GM18868 (cell line): ENCODE measurements at regions not wholly inside any gene's neighbourhood (a gene's known extent, or its start where the extent isn't known, plus 50 kb on each side); places are given as distances from the start of the nearest gene placed in this dataset.

ENCODE experiments used
- ATAC-seq: cut with Tn5 transposase; IDR thresholded peaks from one replicate; pipeline ENCODE4 v1.9.1; 2021; ENCODE audit warnings: mild to moderate bottlenecking, moderate library complexity; ENCODE audit not compliant: unreplicated experiment

DNA sequence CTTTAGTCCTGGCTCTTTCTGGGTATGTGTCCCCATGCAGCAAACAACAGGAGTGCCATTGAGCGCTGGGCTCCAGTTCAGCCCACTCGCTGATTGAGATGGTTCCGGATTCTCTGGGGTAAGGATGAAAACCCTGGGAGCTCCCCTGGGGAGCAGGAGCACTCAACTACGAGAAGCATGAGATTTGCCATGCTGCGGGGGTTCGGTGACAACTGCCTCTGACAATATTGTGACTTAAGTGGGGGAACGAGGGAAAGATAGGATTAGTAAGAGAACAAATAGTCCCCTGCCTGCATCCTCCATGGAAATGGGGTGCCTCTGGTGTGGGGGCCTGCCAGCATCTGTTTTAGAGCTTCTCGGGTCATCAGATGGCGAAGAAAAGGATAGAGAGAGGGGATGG, 123.6 kb upstream of the IPO9 start:
- no peak for ATAC-seq

DNA sequence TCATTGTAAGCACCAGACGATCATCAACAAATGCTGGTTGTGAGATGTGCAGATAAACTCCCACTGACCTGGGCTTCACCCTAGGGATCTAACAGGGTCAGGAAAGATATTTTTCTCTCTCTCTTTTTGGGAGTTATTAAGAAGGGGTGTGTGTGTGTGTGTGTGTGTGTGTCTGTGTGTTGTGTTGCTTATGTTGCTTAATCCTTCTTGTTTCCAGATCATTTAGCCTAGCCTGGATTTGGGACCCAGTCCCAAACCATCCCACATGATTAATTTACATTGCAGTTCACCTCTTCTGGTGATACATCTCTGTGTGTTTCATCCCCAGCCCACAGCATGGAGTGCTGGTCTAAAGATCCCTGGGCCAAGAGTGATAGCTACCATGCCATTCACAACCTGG, 122.8 kb upstream of the IPO9 start:
- ATAC-seq, result no peak

DNA sequence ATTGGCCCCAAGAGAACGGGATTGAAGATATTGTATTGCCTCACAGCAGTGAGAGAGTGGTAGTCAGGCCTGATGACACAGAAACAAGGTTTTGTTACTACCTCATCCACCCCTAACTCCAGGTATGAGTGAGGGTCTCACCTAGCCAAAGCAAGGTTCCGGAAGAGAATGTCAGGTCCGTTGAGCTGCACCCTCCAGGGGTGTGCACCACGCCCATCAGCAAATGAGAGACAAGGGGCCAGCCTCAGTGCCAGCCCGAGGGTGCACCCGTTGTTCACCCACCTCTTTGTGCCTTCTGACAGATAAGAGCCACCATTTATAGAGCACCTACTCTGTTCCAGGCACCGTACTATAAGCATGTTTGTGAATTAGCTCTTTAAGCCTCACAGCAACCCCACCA, 121.9 kb upstream of the IPO9 start:
- ATAC-seq, result no peak

GRCh38 chr1:201707656-201708055, 121.3 kb upstream of the IPO9 start:
- ATAC-seq, result no peak

DNA sequence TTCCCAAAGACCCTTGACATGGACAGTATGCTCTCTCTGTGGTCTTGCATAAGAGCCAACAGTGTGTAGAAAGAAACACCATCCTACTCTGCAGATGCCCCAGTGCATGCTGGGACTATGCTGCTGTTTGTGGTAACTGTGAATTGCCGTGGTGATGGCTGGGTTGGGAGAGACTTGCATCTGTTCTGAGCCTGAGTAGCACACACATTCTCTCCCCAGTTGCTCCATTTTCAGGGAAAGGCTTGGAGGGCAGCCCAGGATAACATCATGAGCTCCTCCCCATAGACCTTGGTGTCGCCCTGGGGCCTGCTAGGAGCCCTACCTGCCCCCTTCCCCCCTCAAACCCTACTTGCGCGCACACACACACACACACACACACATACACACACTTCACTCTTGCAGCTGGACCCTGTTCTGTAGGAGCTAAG, 120.9 kb upstream of the IPO9 start:
- ATAC-seq, result no peak

DNA sequence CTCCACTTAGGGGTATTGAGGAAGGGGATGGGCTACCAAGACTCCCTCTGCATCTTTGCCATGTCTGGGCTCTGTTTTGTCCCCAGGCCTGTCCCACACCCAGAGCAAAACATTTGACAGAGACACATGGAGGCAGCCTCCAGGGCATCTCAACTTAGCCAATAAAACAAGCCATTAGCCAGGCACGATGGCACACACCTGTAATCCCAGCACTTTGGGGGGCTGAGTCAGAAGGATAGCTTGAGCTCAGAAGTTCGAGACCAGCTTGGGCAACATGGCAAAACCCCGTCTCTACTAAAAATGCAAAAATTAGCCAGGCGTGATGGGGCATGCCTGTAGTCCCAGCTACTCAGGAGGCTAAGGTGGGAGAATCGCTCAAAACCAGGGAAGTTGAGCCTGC, 120.3 kb upstream of the IPO9 start:
- no peak for ATAC-seq

- peak; percentile 83 for ATAC-seq
Observed at GRCh38 chr1:201709564-201710295, 119.2 kb upstream of the IPO9 start.

- no peak for ATAC-seq
Observed at GRCh38 chr1:201710632-201711597, 118.0 kb upstream of the IPO9 start.

- ATAC-seq, result no peak
Observed at GRCh38 chr1:201711811-201712210, 117.1 kb upstream of the IPO9 start.

DNA sequence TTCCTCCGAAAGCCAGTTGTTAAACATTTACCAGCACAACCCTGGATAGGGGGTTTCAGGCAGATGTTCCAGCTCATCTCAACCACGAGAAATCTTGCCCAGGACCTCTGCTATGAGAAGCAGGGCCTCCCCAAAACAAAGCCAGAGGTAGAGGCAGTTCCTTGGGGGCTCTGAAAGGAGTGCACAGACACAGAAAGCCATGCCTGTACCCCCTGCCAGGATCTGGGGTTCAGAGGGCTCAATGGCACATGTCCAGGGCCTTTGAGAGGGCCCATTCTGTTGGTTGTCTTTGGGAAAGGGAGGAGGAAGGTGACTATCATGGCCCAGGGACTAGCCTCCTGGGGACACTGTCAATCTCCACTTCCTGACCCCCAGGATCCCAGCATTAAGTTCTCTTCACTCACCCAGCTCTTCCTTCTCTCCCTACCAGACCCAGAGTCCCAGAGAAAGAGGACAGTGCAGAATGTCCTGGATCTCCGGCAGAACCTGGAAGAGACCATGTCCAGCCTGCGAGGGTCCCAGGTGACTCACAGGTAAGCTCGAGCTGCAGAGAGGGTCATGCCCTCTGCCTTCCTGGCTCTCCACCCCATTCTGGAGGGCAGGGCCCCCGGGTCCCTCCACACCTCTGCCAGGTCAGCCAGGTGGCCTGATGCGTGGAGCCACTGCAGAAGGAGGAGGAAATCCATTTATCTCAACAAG, 116.4 kb upstream of the IPO9 start:
- ATAC-seq, result no peak

- no peak for ATAC-seq
Observed at GRCh38 chr1:201713086-201713810, 115.7 kb upstream of the IPO9 start.

DNA sequence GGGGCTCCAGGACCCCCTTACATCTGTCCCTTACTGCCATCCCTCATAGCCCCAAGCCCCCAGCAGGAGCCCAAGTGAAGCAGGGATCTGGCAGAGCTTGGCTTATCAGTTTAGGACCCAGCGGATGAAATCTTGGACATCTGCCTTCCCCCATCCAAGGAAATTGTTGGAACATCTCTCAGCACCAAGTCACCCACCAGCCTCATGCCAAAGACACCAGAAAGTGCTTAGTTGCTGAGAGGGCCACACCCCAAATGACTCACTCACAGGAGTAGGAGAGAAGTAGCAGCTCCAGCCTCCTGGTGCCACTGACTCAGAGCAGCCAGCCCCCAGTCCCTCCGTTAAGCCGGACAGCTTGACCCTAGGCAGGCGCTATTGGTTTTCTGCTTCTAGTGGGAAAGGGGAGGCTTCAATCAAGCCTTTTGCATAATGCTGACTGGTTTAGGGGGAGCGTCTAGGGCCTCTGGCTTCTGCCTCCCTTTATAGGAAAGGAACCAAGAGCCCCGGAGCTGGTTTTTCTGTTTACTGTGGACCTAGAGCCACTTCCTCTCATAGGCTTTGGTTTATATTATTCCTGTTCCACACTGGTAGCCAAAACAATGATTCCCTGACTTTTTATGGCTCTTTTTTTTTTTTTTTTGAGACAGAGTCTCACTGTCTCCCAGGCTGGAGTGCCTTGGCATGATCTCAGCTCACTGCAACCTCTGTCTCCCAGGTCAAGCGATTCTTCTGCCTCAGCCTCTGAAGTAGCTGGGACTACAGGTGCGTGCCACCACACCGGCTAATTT, 114.2 kb upstream of the IPO9 start:
- ATAC-seq, result no peak

GRCh38 chr1:201715351-201715750, 113.6 kb upstream of the IPO9 start:
- ATAC-seq, result no peak

DNA sequence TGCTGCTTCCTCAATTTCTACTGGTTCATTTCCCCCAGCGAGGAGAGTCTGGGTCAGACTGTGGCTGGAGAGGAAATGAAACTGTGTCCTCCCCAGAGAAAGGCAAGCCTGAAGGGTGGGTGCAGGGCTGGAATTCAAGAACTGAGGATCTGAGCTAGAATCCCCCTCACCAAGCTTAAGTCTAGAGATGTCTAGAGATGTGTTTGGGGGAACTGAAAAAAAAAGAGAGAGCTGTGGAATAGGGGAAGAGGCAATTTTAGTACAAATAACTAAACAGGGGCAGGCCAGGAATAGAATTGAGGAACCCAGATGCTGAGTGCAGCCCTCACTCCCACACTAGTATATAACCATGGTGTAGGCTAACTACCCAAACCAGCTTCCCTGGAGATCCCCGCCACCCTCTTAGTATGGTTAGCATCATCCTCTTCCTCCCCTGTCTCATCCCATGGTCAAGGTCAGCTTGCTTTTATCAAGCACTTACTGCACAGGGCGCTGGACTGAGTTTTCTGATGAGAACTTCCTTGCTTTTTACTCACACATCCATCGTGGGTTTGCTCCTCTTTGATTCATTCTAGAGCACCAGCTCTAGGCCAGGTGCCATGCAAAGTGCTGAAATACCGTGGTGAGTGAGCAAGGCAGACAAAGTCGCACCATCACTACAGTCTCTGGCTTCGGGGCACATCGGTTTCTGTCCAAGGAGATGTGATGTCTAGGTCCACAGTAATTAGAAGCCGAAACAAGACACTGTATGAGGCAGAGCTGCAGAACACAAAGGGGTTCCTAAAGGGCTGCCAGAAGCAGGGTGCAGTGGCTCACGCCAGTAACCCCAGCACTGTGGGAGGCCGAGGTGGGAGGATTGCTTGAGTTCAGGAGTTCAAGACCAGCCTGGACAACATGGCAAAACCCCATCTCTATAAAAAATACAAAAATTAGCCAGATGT, 112.9 kb upstream of the IPO9 start:
- no peak for ATAC-seq

DNA sequence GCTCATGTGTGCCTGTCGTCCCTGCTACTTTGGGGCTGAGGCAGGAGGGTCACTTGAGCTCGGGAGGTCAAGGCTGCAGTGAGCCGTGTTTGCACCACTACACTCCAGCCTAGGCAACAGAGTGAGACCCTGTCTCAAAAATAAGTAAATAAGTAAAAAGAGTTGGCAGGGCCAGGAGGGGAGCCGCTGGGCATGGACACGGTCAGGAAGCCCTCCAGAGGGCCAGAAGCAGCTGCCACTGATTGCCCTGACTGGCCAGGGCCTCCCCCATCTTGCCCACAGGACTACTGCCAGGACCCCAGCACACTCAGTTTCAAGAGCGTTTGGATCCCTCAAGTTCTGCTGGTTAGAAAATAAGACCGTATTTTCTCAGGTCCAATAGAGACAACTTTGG, 112.2 kb upstream of the IPO9 start:
- ATAC-seq, result no peak

DNA sequence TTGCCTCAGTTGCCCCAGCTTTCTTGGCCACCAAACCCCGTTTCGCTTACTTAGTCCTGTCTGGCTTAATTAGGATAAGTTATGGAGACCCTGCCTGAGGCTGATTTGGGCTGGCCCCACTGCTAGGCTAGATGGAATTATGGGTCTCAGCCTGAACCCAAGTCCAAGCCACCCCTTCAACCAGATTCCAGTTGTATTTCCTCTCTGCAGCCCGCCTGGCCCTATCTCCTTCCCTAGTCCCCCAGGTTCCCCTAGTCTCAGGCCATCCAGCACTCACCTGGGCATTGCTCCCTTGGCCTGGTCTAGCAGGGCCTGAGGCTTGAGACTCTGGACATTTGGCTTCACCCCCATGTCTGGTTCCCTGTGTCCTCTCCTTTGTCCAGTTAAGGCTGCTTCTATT, 111.7 kb upstream of the IPO9 start:
- ATAC-seq, result no peak

GRCh38 chr1:201718346-201719202, 110.4 kb upstream of the IPO9 start:
- no peak for ATAC-seq
